ENCODE measurements at regions not wholly inside any gene's neighbourhood (a gene's known extent, or its start where the extent isn't known, plus 50 kb on each side); places are given as distances from the start of the nearest gene placed in this dataset.

- TF ChIP-seq, protein P1, sequence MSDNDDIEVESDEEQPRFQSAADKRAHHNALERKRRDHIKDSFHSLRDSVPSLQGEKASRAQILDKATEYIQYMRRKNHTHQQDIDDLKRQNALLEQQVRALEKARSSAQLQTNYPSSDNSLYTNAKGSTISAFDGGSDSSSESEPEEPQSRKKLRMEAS (IDR thresholded peaks at IDR 0.05) = no peak
- TF ChIP-seq USF1 (IDR thresholded peaks at IDR 0.05) (no peak; the same call in 1 of the 2 replicates), YY1 (IDR thresholded peaks at IDR 0.05; ENCODE audit: low read depth) (no peak), FOXM1 (IDR thresholded peaks at IDR 0.05; ENCODE audit: borderline replicate concordance, low read depth) (no peak), EP300 (IDR thresholded peaks at IDR 0.05; ENCODE audit: borderline replicate concordance) (peak; percentile 49; the same call in 1 of the 2 replicates), RAD21 (IDR thresholded peaks at IDR 0.05; ENCODE audit: low read depth) (no peak), CREB1 (IDR thresholded peaks at IDR 0.05; ENCODE audit: low read depth) (no peak)
- TF ChIP-seq, protein P2, sequence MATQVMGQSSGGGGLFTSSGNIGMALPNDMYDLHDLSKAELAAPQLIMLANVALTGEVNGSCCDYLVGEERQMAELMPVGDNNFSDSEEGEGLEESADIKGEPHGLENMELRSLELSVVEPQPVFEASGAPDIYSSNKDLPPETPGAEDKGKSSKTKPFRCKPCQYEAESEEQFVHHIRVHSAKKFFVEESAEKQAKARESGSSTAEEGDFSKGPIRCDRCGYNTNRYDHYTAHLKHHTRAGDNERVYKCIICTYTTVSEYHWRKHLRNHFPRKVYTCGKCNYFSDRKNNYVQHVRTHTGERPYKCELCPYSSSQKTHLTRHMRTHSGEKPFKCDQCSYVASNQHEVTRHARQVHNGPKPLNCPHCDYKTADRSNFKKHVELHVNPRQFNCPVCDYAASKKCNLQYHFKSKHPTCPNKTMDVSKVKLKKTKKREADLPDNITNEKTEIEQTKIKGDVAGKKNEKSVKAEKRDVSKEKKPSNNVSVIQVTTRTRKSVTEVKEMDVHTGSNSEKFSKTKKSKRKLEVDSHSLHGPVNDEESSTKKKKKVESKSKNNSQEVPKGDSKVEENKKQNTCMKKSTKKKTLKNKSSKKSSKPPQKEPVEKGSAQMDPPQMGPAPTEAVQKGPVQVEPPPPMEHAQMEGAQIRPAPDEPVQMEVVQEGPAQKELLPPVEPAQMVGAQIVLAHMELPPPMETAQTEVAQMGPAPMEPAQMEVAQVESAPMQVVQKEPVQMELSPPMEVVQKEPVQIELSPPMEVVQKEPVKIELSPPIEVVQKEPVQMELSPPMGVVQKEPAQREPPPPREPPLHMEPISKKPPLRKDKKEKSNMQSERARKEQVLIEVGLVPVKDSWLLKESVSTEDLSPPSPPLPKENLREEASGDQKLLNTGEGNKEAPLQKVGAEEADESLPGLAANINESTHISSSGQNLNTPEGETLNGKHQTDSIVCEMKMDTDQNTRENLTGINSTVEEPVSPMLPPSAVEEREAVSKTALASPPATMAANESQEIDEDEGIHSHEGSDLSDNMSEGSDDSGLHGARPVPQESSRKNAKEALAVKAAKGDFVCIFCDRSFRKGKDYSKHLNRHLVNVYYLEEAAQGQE (IDR thresholded peaks at IDR 0.05; ENCODE audit: low read depth) = no peak
Measured at GRCh38 chr5:86376214-86376613, 241.5 kb upstream of the COX7C start.
